Lower leg skin (tissue), 4 donors: ENCODE measurements at regions not wholly inside any gene's neighbourhood (a gene's known extent, or its start where the extent isn't known, plus 50 kb on each side); places are given as distances from the start of the nearest gene placed in this dataset.

Source experiments
- DNase-seq, 2 donors: peaks; one replicate each; pipeline ENCODE4 v3.0.0-alpha.2; 2019; ENCODE audit warnings: low spot score in 2 of 2
- H3K4me3 ChIP-seq: fragments of 200-600 bp; sonication (generic); 2 replicates; pipeline ENCODE4 v1.5.1; 2017; ENCODE audit warnings: mild to moderate bottlenecking, low read depth; ENCODE audit not compliant: poor library complexity, severe bottlenecking
- CTCF ChIP-seq, 3 donors: fragments of 450-650 bp; IDR thresholded peaks; one replicate each; pipeline ENCODE4 v1.5.1; 2016; ENCODE audit warnings: antibody characterized with exemption in 3 of 3, mild to moderate bottlenecking in 3 of 3, moderate library complexity in 2 of 3
- POLR2A ChIP-seq, 2 donors: fragments of 450-650 bp; IDR thresholded peaks; one replicate each; pipeline ENCODE4 v1.6.1; 2016 to 2017; ENCODE audit warnings: antibody characterized with exemption in 2 of 2, mild to moderate bottlenecking in 1 of 2, moderate library complexity in 1 of 2
- WGBS, 2 donors: methylation state at CpG; one replicate each; pipeline ENCODE4 v1.1.5; 2018; 5-methylcytosine and 5-hydroxymethylcytosine counted together
- intact Hi-C: fragments of 100-400 bp; cut with DNase I; formaldehyde crosslinking; loops from one replicate; pipeline ENCODE4 v1.15.0; 2023; ENCODE audit warnings: low total_unique reads

GRCh38 chr9:108217431-108218349 is 638.1 kb downstream of the ACTL7B start:
- no peak overlapping the region for H3K4me3 ChIP-seq
- TF ChIP-seq POLR2A (IDR thresholded peaks at IDR 0.05), result no peak
- no peak for TF ChIP-seq CTCF (IDR thresholded peaks at IDR 0.05)
- DNase-seq, result no peak
- WGBS, 2 donors, result 74 to 79% methylated on average over 12 of the region's 12 CpGs
- intact Hi-C loops, result no loop called here

- TF ChIP-seq CTCF (IDR thresholded peaks at IDR 0.05) (no peak), POLR2A (IDR thresholded peaks at IDR 0.05) (no peak)
- intact Hi-C loops, result no loop called here
- no peak for DNase-seq
- 75 to 83% methylated on average over 2 of the region's 2 CpGs for WGBS, 2 donors
- H3K4me3 ChIP-seq, result no peak overlapping the region
These were observed 642.3 kb downstream of the ACTL7B start for GRCh38 chr9:108213511-108213910.

GRCh38 chr9:108212184-108212583 is 643.6 kb downstream of the ACTL7B start:
- no peak overlapping the region for H3K4me3 ChIP-seq
- DNase-seq, result no peak
- 75 to 76% methylated on average over 4 of the region's 4 CpGs for WGBS, 2 donors
- TF ChIP-seq CTCF (IDR thresholded peaks at IDR 0.05) (no peak), POLR2A (IDR thresholded peaks at IDR 0.05) (no peak)
- intact Hi-C loops, result no loop called here

GRCh38 chr9:108211411-108211955 is 644.3 kb downstream of the ACTL7B start:
- TF ChIP-seq POLR2A (IDR thresholded peaks at IDR 0.05) (no peak), CTCF (IDR thresholded peaks at IDR 0.05) (no peak)
- H3K4me3 ChIP-seq, result no peak overlapping the region
- intact Hi-C loops, result no loop called here
- 87 to 94% methylated on average over 1 of the region's 1 CpG for WGBS, 2 donors
- no peak for DNase-seq

- WGBS, 2 donors, result 80 to 84% methylated on average over 5 of the region's 5 CpGs
- no peak for DNase-seq
- TF ChIP-seq POLR2A (IDR thresholded peaks at IDR 0.05), result no peak
- TF ChIP-seq CTCF (IDR thresholded peaks at IDR 0.05), result no peak
- intact Hi-C loops, result no loop called here
- no peak overlapping the region for H3K4me3 ChIP-seq
These were observed 646.6 kb downstream of the ACTL7B start for GRCh38 chr9:108209132-108209685.
